ENCODE measurements at regions not wholly inside any gene's neighbourhood (a gene's known extent, or its start where the extent isn't known, plus 50 kb on each side); places are given as distances from the start of the nearest gene placed in this dataset.

DNA sequence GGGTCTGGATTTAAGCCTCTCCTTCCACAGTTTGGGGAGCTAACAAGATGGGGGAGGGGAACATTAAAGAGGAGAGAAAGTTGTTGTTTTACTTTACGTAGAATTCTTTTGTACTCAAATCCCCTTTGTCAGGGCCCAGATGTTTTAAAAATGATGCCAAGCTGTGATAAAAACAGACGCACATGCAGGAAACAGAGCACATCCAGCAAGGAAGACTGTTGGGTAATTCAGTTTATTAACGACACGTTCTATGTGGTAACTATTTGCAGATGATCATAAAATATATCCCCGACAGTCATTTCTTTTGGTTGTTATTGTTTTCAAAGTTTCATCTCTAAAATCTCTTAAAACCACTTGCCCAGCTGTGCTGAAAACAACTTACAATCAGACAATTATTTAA is 307.0 kb upstream of the PRDM1 start:
- Histone ChIP-seq H3K9me3 (peaks cover 8% of the 10 kb centered on the region), H3K36me3 (ENCODE audit: low read depth) (no peaks in the 10 kb centered on the region), H3K4me3 (no peak overlapping the region), H3K4me1 (ENCODE audit: low read depth) (no peaks in the 10 kb centered on the region)
- TF ChIP-seq CTCF (IDR thresholded peaks at IDR 0.05), result no peak
- intact Hi-C loops (cut with DNase I, micrococcal nuclease), result no loop called here
- ATAC-seq, result no peak
- DNase-seq, result no peak

DNA sequence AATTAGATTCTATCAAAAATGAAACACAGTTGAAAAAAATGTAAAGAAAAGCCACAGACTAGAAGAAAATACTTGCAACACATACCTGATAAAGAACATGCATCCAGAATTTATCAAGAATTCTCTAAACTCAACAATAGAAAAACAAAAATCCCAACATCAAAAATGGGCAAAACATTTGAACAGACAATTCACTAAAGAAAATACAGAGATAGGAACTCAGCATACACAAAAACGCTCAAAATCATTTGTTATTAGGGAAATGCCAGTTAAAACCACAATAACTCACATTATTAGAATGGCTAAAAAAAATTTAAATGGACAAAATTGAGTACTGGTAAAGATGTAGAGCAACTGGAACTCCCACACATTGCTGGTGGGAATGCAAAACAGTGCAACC is 311.0 kb upstream of the PRDM1 start:
- intact Hi-C loops (cut with DNase I, micrococcal nuclease), result no loop called here
- TF ChIP-seq CTCF (IDR thresholded peaks at IDR 0.05), result no peak
- H3K36me3 ChIP-seq (ENCODE audit: low read depth), result no peaks in the 10 kb centered on the region

GRCh38 chr6:105774247-105774646 is 311.9 kb upstream of the PRDM1 start:
- Histone ChIP-seq H3K4me3 (no peak overlapping the region), H3K9me3 (peaks cover 8% of the 10 kb centered on the region), H3K36me3 (ENCODE audit: low read depth) (no peaks in the 10 kb centered on the region), H3K4me1 (ENCODE audit: low read depth) (no peaks in the 10 kb centered on the region)
- no peak for TF ChIP-seq CTCF (IDR thresholded peaks at IDR 0.05)
- ATAC-seq, result no peak
- intact Hi-C loops (cut with DNase I, micrococcal nuclease), result no loop called here
- DNase-seq, result no peak

More for the DNA sequence above, 311.0 kb upstream of the PRDM1 start:
- no peak for DNase-seq
- Histone ChIP-seq H3K9me3 (peaks cover 8% of the 10 kb centered on the region), H3K4me3 (no peak overlapping the region), H3K4me1 (ENCODE audit: low read depth) (no peaks in the 10 kb centered on the region)
- no peak for ATAC-seq

GRCh38 chr6:105771313-105771970 is 314.7 kb upstream of the PRDM1 start:
- intact Hi-C loops (cut with DNase I, micrococcal nuclease), result no loop called here
- ATAC-seq (no peak), DNase-seq (no peak)
- Histone ChIP-seq H3K4me3 (no peak overlapping the region), H3K4me1 (ENCODE audit: low read depth) (no peaks in the 10 kb centered on the region), H3K36me3 (ENCODE audit: low read depth) (no peaks in the 10 kb centered on the region), H3K9me3 (peaks cover 8% of the 10 kb centered on the region)
- TF ChIP-seq CTCF (IDR thresholded peaks at IDR 0.05), result no peak

DNA sequence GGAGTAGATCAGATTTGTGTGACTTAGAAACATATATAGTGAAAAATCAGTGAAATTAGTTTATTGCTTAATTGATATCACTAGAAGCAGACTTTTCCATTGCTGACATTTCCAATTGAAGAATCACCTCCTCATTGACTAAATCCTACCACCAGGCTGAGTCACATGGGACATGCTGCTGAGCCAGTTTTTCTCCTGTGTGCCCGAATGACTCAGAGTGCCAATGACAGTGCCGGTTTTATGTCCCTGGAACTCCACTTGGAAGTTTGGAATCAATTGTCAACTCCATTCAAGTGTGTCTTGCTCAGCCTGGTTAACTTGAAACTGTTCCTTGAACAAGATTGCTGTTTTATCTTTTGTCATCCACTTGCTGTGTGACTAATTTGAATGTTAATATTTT is 316.1 kb upstream of the PRDM1 start:
- no peak overlapping the region for H3K4me3 ChIP-seq

More for the DNA sequence above, 316.1 kb upstream of the PRDM1 start:
- H3K4me1 ChIP-seq (ENCODE audit: low read depth), result no peaks in the 10 kb centered on the region
- H3K9me3 ChIP-seq, result peaks cover 3% of the 10 kb centered on the region
- no peak for TF ChIP-seq CTCF (IDR thresholded peaks at IDR 0.05)
- intact Hi-C loops (cut with DNase I, micrococcal nuclease), result no loop called here
- ATAC-seq, result peak; percentile 71
- no peak for DNase-seq
- no peaks in the 10 kb centered on the region for H3K36me3 ChIP-seq (ENCODE audit: low read depth)

Measured in mucosa of descending colon (tissue), 3 donors.